ENCODE measurements at regions not wholly inside any gene's neighbourhood (a gene's known extent, or its start where the extent isn't known, plus 50 kb on each side); places are given as distances from the start of the nearest gene placed in this dataset.

DNA sequence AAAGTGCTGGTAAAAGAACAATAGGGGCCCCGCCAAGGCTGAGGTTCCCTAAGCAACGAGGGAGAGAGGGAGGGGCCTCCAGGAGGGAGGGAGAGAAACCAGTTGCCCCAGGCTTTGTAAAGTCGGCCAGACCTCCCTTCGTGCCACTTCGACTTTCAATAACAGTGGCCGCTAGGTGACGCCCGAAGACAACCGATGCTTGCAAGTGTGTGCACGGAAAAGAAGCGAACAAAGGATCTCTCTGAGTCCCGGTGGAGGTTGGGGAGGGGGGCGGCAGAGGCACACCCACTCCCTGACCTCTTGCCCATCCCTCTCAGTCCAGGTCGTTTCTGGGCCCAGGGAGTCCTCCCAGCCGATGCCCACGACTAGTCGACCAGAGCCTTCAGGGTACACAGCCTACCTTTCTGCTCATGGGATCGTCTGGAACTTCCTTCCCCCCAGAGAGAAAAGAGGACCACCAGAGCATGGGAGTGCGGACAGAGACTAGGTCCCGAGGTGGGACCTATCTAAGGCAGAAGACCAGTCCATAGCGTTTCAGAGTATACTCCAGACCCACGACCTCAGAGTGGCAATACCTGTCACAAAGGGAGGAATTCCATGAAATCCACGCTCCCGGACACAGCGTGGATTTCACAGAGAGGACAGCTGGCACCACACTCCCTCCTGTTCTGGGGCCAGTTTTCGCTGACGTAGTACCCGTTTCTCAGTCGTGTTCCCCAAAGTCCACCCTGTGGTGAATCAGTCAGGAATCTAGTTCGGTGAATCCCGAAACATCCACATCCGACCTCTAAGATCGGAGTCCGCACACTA lies 262.7 kb upstream of the ALG10B start:
- TF ChIP-seq, protein P1, sequence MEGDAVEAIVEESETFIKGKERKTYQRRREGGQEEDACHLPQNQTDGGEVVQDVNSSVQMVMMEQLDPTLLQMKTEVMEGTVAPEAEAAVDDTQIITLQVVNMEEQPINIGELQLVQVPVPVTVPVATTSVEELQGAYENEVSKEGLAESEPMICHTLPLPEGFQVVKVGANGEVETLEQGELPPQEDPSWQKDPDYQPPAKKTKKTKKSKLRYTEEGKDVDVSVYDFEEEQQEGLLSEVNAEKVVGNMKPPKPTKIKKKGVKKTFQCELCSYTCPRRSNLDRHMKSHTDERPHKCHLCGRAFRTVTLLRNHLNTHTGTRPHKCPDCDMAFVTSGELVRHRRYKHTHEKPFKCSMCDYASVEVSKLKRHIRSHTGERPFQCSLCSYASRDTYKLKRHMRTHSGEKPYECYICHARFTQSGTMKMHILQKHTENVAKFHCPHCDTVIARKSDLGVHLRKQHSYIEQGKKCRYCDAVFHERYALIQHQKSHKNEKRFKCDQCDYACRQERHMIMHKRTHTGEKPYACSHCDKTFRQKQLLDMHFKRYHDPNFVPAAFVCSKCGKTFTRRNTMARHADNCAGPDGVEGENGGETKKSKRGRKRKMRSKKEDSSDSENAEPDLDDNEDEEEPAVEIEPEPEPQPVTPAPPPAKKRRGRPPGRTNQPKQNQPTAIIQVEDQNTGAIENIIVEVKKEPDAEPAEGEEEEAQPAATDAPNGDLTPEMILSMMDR (IDR thresholded peaks at IDR 0.05) = no peak
- TF ChIP-seq EZH2 (IDR thresholded peaks at IDR 0.05) = no peak
